CD4-positive, alpha-beta T cell treated with Interferon gamma for 1 hour (primary cell): ENCODE measurements at regions not wholly inside any gene's neighbourhood (a gene's known extent, or its start where the extent isn't known, plus 50 kb on each side); places are given as distances from the start of the nearest gene placed in this dataset.

ENCODE experiments used
- DNase-seq: peaks from one replicate; pipeline ENCODE4 v3.0.0-alpha.2; 2020

DNA sequence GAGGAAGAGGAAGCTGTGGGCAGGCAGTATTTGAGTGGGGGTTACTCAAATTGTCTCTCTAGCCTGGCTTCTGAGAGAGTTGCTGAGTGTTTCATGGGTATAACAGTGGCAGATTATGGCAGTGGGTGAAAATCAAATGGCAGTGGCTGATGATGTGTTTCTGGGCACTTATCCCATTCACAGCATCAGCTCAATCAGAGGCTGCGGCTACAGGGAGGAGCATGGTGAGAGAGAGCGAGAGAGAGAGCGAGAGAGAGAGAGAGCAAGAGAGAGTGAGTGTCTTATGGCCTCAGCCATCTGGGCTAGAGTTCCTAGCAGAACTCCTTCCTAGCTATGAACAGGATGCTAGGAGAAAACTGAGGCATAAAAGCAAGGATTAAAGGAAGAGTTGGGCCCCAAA is 178.9 kb downstream of the OLFM4 start:
- DNase-seq: no peak

DNA sequence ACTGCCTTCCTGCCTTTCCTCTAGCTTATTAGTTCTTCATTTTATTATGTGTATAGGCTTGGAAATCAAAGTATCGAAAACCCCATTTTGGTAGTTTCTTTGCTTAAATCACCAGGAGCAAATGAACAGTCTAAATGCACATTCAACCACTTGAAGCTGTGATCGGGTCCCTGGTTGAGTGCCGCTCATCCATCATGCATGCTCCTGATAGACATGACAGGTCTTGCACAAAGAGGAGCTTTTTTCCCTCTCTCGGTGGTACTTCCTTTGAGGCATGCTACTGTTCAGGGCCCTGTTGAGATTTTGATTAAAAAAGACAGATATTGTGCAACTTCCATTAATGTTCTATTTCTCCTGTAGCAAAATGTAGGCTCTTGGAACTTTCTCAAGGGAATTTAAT is 185.8 kb downstream of the OLFM4 start:
- no peak for DNase-seq

DNA sequence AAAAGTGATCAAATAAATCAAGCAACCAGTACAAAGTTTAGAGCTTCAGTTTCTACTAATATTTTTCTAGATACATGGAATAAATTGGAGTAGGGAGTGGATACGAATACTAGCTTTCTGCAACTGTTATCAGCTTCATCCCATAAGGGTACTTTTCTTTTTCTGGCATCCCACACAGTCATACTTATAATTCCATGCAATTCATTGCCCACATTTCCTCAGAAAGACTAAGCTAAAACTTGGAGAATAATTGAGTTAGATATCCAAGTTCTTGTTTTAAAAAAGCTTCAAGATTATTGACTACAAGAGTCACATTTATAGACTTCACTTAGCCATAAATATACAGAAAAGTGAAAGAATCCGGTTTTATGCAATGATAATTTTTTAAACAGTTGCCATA is 186.9 kb downstream of the OLFM4 start:
- DNase-seq: no peak

DNA sequence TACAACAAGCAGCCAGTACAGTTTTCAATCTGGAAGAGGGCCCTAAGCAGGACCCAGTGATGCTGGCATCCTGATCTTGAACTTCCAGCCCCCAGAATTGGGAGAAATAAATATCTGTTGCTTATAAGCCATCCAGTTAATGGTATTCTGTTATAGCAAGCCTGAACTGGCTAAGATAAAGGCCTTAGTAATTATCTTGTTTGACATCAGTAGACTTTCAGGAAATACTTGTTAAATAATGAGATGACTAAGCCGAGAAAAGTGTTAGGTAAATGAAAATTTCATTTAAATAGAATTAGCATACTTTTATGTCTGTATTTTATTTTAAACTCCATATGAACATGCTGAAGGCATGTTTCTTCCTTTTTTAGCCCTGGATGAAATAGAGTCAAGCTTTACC is 188.2 kb downstream of the OLFM4 start:
- no peak for DNase-seq

DNA sequence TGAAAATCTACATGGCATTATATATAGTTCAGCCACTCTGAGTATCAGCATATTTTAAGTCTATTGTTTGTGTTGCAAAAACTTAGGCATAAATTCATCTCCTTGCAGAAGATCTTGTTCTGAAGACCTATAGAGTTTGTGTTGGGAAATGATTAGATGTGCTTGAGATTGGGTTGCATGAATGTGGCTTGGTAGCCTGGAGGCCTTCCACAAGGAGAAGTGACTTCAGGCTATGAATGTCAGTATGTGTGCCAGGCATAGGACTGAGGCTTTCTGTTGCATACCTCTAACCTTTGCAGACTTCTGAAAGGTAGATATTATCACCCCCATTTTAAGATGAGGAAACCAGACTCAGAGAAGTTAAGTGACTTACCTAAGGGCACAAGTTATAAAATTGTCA is 188.6 kb downstream of the OLFM4 start:
- DNase-seq: no peak

DNA sequence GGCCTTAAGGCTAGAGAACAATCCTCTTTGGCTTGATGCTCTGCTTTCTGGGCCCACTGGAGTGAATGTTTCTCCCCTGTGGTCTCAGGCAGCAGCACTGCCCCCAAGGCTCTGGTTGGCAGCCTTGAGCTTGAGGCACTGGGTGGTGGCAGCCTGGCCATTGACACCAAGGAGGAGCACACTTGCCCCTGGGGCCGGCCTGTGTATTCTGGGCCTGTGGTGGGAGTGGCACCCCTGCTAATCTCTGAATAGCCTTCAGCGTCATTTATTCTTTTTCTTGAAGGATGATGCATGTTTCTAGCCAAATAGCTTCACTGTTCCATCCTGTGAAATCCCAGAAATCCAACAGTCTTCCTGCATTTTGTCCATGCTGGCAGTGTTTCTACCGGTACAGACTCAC is 191.4 kb downstream of the OLFM4 start:
- DNase-seq: no peak

DNA sequence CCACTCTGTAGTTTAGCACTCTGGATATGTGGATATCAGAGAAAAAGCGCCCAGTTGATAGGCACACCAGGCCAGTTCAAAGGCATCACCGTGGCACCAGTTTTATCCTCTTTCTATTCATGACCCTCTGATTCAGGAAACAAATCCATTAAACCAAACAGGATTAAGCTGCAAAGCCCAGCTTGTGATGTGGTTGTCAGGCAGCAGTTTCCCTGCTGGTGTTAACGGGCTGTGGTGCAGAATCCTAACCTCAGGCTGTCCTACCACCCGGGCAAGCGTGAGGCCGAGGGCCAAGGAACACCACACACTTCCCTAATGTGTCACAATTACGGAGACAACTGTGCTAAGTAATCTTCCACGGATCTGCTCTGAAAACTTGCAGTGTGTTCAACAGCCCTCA is 209.1 kb downstream of the OLFM4 start:
- DNase-seq: no peak

DNA sequence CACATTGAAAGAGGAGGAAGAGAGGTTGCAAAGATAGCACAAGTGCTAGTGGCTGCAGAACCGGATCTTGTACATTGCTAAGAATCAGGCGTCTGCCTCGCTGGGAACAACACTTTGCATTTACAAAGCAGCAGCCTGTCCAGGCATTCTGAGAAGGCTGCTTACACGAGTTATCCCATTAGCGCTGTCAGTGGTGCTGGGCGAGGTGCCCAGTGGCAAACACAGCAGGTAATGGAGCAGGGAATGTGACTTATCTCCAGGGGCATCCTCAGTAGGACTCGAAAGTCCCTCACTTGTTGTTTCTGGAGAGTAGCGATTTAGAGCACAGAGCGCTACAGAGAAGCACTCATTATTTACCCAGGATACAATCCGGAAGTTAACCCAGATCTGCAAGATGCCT is 209.6 kb downstream of the OLFM4 start:
- no peak for DNase-seq

DNA sequence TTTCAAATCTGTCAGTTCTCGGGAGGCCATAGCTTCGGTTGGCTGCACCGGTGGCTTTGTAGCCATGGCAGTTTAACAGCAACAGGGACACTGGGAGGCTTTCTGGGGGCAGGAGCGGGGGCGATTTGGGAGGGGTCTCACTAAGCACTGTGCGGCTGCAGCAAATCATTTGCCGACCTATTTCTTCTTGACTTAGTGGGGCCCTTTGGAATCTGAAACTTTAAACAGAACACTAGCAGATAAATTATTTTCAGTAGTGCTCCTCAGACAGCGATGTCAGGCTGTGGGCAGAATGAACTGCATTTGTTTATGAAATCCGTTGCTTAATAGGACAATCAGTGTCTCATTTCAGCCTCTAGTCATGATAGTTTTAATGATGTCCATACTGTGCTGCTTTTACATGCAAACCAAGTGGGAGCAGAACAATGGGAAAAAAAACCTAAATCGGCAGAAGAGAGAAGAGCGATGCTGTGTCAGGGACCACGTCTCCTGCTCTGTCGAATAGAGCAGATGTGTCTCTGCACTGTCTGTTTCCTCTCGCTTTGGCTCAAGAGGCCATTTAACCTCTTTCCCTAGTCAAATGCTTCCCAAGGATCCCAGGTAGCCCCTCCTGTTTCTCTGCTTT is 211.9 kb downstream of the OLFM4 start:
- DNase-seq: no peak

DNA sequence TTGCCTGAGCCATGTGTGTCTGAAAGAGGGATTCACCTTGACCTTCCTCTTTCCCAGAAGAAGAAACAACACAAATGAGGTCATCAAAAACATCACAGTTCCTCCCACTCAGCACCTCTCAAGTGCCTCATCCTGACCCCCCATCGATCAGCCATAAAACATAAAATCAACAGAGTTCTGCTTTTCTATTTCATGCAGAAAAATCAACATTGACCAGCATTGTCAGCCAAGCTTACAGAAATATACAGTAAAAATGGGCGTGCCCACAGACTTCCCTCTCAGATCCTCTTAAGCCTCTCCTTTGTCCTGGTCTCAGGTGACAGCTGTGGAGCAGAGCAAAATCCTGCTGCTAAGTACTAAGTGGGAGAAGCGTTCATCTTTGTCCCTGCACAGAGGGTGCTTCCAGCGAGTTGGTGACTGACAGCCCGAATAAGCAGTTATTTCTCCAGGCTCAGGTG is 213.3 kb downstream of the OLFM4 start:
- no peak for DNase-seq

DNA sequence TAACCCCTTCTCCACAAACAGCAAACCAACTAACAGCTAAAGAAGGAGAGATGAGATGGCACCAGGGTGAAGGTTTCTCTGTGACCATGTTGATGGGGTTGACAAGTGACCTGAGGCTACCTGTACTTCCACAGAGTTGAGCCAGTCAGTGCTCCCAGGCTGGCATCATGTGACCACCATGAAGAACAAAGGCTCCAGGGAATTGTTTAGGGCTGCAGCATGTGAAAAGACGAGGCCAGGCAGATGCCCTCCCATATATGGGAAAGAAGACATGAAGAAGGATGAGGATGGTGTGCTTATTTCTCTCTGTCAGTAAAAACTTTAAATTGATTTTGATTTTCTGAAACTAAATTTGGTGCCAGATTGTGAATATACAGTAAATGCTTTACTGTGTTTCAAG is 220.6 kb downstream of the OLFM4 start:
- no peak for DNase-seq

DNA sequence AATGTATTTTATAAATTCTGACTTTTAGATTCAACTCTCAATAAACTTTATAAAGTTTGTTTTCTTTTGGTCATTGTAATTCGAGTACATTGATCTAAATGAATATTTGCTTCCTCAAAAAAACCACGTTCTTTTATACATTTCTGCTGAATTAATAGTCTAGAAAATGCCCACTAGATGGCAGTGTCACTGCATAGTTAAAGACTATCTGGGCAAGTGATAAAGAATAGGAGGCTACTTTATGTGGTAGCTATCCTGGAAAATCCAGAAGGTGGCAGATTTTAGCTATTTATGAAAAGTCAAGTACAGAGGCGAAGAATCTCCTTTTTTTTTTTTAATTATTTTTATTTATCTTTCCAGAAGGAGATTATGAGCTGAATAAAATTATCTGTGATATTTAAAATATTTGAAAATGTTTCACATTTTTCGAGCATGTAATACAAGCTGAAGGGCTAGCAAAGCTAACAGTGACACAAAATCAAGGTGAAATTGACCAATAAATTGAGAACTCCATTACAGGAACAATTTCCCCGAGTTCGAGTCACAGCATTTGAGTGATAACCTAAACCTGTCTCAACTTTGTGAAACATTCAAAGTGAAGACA is 221.8 kb downstream of the OLFM4 start:
- no peak for DNase-seq

DNA sequence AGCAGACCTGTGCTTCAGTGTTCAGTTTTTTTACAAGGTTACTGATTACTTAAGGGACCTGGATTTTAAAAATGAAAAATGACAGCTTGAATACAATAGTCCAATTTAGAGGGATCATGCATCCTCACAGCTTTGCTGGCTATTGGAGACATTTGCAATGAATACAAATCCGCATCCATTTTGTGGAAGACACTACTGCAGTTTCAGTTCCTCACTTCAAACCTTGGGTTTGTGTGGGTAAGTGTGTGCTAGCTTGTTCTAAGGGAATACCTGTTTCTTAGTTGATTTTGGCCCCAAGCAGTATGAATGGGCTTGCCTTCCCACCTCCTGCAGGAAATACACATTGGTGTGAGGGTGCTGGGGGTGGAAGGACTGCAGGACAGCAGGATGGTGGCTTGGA is 222.4 kb downstream of the OLFM4 start:
- DNase-seq: no peak

DNA sequence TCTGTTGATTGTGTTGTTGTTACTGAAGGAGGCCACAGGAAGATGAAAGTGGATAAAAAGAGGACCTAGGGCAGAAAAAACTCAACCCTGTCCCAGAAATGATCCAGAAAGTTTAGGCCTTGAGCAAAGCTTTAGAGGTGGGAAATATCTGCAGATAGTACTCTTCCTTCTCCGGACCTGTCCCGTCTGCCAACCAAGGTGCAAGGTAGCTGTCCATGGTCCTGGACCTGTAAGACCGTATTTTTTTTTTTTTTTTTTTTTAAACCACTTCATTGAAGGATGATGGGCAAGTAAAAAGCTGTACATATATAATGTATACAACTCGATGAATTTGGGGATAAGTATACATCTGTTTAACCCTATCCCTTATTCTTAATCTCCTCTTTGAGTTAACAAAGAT is 225.9 kb downstream of the OLFM4 start:
- no peak for DNase-seq

DNA sequence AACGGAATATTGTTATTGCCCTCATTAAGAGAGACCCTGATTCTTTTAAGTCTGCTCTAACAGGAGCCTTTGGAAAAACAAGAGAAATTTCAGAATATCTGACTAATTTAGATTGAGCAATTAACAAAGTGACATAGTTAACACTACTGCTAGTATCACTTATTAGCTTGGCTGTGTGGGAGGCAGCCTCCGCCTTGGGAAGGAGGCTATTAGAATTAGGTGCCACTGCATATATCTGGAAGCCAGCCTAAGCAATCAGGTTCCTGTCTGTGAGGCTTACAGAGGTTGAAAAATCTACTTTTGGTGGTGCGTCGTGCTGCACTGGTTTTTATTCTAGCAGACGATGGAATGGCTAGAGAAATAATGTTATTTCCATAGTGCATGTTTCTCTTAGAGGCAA is 227.2 kb downstream of the OLFM4 start:
- no peak for DNase-seq

DNA sequence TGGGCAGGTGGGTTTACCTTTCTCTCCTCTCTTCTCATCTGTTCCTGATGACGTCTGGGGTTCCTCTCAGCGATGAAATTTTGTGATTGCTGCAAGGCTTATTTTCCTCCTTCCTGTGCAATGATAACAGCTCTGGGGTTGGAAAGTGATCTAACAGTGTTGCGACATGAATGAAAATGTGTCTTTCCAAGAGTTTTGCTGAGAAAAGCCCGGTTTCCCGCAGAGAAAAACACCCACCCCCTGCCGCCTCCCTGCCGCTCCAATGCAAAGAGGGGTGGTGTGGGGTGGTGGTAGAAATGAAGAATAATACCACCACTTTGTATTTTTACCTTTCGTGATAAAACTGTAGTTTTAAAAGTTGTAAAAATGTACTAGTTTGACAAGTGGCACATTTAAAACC is 232.0 kb downstream of the OLFM4 start:
- no peak for DNase-seq

DNA sequence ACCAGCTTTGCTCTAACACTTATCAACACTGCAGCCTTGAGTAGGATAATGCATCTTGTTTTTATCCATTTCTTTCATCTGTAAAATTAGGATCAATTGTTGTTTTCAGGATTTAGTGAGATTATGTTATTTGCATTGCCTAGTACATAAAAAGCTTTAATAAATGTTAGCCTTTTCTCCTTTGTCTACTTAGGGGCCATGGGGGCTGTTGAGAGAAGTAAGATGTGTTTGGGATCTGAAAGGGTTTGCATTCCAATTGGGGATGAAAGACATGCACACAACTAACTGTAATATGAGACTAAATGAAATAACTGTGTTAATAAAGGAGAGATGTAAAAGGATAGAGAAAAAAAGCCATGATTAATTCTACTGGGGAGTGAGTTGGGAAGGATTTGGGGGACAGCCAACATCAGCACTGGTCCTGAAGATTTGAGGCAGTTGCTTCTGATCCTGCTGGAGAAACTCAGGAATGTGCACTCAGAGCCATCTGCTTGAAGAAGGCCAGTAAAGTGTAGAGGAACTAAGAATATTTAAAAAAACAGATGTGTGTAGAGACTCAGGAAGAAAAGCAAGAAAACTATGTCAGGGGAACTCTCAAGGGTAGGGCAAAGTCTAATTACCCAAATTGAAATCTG is 236.3 kb downstream of the OLFM4 start:
- no peak for DNase-seq

DNA sequence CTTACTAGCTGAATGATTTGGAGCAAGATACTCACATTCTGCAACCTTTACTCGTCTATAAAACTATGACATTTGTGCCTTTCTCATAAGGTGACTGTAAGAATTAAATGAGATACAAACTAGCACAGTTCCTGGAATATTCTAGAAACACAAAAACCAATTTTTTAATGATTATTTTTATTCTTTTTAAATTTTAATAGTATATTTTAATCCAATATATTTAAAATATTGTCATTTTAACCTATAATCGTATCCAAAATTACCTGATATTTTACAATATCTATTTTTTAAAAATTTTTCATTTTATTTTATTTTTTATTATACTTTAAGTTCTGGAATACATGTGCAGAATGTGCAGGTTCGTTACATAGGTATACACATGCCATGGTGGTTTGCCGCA is 238.1 kb downstream of the OLFM4 start:
- no peak for DNase-seq

DNA sequence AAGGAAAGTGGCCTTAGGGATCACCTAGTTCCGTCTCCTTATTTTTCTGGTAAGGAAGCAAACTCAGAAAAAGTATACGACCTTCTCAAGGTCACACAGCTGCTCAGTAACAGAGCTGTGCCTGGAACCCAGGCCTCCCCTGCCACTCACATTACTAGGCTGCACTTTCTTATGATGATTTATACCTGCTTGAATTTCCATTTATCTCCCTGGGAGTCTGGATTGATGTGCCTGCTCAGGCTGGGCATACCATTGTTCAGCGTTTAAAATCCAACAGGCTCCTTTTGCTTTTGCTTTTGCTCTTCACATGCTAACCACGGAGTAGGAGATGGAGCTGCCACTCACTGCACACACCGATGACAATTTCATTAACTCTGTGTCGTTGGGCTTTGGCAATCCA is 241.0 kb downstream of the OLFM4 start:
- no peak for DNase-seq

DNA sequence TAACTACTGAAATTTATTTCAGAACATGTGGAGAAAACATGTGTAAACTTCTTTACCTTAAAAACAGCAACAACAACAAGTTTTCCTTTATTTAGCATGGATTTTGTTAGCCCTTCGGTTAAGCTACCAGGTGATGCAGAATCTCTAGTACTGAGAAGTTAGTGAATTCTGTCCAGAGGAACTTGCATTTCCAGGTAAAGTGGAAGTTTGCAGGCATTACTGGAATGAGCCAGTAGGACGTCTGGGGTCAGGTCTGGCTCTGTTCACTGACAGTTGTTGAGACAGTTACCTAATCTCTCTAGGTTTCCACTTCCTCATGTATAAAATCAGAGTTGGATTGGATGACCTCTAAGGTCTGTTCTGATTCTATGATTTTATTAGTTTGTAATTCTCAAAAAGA is 244.3 kb downstream of the OLFM4 start:
- DNase-seq: no peak

DNA sequence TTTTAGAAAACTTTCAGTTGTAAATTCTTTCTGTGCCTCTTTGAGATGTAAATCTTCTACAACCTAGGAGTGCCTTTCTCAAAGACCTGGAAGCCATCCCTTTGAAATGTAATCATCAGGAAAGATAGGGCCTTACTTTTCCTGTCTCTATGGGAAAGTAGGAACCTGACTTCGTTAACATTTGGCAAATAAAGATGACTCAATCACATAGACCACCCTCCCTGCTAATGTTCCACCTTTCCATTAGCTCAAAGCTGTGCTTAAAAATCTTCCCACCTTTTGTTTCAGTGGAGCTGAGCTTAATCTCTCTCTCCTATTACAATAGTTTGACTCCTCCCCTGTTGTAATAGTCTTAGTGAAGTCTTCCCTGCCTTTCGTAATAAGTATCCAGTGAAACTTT is 247.7 kb downstream of the OLFM4 start:
- no peak for DNase-seq

DNA sequence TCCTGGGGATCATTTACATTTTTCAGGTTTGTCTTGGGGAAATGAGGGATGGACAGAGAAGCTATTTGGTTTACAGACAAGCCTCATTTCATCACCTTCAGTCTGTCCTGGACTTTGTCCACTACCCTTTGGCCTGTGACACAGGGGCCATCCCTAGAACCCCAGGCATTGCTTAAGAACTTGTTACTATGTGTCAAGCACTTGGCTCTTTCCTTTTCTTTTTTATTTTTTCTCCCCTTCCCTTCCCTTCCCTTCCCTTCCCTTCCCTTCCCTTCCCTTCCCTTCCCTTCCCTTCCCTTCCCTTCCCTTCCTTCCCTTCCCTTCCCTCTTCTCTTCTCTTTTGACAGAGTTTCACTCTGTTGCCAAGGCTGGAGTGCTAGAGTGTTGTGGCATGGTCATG is 253.1 kb downstream of the OLFM4 start:
- no peak for DNase-seq

DNA sequence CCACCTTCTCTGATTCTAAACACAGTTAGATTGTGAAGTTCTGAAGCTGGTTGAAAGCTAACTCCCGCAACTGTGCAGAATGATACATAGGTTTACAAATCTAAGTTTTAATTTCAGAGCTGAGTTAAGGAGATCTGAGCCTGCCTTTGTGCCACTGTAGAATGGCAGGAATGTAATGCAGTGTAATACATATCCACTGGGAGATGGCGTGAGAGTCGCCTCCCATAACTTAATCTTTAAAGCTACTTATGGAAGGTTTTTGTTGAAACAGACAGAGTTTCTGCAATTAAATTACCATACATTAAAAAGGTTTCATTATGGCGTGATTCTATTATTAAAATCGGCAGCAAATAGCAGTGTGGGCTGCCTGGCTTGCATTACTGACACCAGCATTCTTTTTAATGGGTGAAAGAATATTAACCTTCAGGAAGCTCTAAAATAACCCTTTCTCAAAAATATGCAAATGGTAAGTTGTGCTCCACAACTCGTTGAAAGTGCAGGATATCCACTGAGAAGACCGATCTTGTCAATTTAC is 257.4 kb downstream of the OLFM4 start:
- no peak for DNase-seq

DNA sequence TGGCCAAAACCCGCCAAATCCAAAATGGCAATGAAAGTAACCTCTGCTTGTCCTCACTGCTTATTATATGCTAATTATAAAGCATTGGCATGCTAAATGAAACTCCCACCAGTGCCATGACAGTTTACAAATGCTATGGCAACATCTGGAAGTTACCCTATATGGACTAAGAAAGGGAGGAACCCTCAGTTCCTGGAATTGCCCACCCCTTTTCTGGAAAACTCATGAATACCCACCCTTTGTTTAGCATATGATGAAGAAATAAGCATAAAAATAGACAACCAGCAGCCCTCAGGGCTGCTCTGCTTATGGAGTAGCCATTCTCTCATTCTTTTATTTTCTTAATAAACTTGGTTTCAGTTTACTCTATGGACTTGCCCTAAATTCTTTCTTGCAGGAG is 269.8 kb downstream of the OLFM4 start:
- DNase-seq: no peak

DNA sequence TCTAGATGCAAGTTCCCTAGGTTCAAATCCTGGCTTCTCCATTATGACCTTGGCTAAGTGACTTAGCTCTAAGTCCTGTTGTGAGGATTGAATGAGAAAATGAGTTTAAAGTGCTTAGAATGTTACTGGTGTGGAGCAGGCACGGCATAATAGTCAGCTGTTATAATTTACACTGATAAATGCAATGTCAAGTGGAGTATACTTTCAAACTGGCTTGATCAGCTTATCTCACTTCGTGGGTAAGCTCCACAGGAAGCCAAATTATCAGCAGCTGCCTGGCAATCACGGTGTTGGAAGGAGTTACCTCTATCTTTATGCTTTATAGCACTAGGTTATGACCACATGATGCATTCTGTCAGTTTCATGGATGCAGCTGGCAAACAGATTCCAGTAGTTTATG is 272.8 kb downstream of the OLFM4 start:
- no peak for DNase-seq
